ENCODE measurements at regions not wholly inside any gene's neighbourhood (a gene's known extent, or its start where the extent isn't known, plus 50 kb on each side); places are given as distances from the start of the nearest gene placed in this dataset.

DNA sequence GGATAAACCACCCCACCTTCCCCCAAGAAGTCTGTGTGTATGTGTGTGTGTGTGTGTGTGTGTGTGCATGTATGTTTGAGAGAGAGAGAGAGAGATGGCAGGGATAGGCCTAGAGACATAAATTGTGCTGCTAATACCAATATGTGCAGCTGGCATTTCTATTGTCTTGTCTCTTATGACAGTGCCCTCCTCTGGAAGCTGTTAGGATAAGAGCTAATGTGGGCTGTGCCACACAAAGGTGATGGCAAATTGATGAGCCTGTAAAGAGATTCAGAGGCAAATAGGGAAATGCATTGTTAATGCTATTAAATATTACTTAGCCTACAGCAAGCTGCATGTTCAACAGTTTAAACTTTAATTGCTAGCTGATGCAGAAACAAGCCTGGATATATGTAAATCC lies 332.0 kb downstream of the NKX6-1 start:
- H3K4me2 ChIP-seq (ENCODE audit: low read length) = no peak overlapping the region
- H3K36me3 ChIP-seq (replicated peaks; ENCODE audit: low read depth, low read length) = no peaks in the 10 kb centered on the region
- H4K20me1 ChIP-seq (ENCODE audit: insufficient read depth, low read length) = no peaks in the 10 kb centered on the region
- H3K9ac ChIP-seq (ENCODE audit: low read length) = no peak overlapping the region
- H3K9me3 ChIP-seq (ENCODE audit: insufficient read depth, low read length) = no peaks in the 10 kb centered on the region
- TF ChIP-seq EZH2phosphoT487 (IDR thresholded peaks at IDR 0.05; ENCODE audit: low read depth) = no peak
- TF ChIP-seq, protein P1, sequence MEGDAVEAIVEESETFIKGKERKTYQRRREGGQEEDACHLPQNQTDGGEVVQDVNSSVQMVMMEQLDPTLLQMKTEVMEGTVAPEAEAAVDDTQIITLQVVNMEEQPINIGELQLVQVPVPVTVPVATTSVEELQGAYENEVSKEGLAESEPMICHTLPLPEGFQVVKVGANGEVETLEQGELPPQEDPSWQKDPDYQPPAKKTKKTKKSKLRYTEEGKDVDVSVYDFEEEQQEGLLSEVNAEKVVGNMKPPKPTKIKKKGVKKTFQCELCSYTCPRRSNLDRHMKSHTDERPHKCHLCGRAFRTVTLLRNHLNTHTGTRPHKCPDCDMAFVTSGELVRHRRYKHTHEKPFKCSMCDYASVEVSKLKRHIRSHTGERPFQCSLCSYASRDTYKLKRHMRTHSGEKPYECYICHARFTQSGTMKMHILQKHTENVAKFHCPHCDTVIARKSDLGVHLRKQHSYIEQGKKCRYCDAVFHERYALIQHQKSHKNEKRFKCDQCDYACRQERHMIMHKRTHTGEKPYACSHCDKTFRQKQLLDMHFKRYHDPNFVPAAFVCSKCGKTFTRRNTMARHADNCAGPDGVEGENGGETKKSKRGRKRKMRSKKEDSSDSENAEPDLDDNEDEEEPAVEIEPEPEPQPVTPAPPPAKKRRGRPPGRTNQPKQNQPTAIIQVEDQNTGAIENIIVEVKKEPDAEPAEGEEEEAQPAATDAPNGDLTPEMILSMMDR (IDR thresholded peaks at IDR 0.05; ENCODE audit: low read depth, low read length) = no peak
- H3K27me3 ChIP-seq (ENCODE audit: low read depth, low read length) = peaks cover 5% of the 10 kb centered on the region
- H2AFZ ChIP-seq (ENCODE audit: low read depth, low read length) = no peak overlapping the region
- H3K4me3 ChIP-seq (ENCODE audit: low read length) = no peak overlapping the region
- H3K27ac ChIP-seq (ENCODE audit: low read length) = no peak overlapping the region
- H3K79me2 ChIP-seq (ENCODE audit: low read length) = no peaks in the 10 kb centered on the region
- no peaks in the 10 kb centered on the region for H3K4me1 ChIP-seq (ENCODE audit: low read length)

DNA sequence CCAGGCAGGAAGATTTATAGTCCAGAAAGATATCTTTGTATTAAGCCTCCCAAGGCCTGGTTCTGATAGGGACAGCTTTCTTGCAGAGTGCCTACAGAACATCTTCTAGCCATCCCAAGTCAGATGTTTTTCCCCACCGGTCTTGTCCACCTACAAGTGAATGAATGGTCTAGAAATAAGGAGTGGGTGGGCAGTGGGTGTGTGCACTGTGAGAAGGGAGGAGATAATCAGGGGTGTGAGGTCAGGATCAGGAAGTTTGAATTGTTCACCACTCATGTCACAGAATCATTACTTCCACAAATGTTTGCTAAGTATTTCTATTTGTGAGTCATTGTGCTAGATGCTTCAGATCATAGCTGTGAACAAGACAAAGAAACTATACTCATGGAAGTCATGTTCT lies 332.6 kb downstream of the NKX6-1 start:
- no peak overlapping the region for H3K9ac ChIP-seq (ENCODE audit: low read length)
- H3K4me3 ChIP-seq (ENCODE audit: low read length) = no peak overlapping the region
- no peak overlapping the region for H2AFZ ChIP-seq (ENCODE audit: low read depth, low read length)
- TF ChIP-seq EZH2phosphoT487 (IDR thresholded peaks at IDR 0.05; ENCODE audit: low read depth) = no peak
- TF ChIP-seq, protein P1 (IDR thresholded peaks at IDR 0.05; ENCODE audit: low read depth, low read length) = no peak
- H4K20me1 ChIP-seq (ENCODE audit: insufficient read depth, low read length) = no peaks in the 10 kb centered on the region
- H3K79me2 ChIP-seq (ENCODE audit: low read length) = no peaks in the 10 kb centered on the region
- H3K27me3 ChIP-seq (ENCODE audit: low read depth, low read length) = peaks cover 8% of the 10 kb centered on the region
- H3K27ac ChIP-seq (ENCODE audit: low read length) = no peak overlapping the region
- H3K36me3 ChIP-seq (replicated peaks; ENCODE audit: low read depth, low read length) = no peaks in the 10 kb centered on the region
- H3K9me3 ChIP-seq (ENCODE audit: insufficient read depth, low read length) = no peaks in the 10 kb centered on the region
- H3K4me1 ChIP-seq (ENCODE audit: low read length) = no peaks in the 10 kb centered on the region
- no peak overlapping the region for H3K4me2 ChIP-seq (ENCODE audit: low read length)

DNA sequence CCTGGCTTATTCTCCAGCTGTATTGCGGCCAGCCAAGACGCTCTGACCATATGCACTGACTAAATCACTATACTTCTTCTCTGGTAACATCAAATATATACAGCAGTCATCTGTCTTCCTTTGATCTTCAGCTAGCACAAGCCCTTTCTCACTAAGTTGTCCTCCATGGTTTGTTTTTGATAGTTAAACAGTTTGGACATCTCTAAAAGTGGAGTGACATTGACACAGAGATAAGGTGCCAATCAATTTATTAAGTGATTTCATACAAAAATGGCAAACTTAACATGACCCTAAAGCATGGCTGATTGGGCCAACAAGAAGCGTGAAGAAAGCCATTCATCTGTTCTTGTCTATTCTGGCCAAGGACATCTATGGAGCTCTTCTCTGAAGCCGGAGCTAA lies 334.9 kb downstream of the NKX6-1 start:
- Histone ChIP-seq H2AFZ (ENCODE audit: low read depth, low read length) (no peak overlapping the region), H3K9ac (ENCODE audit: low read length) (no peak overlapping the region), H3K9me3 (ENCODE audit: insufficient read depth, low read length) (no peaks in the 10 kb centered on the region), H3K27me3 (ENCODE audit: low read depth, low read length) (peaks cover 11% of the 10 kb centered on the region), H4K20me1 (ENCODE audit: insufficient read depth, low read length) (no peaks in the 10 kb centered on the region), H3K36me3 (replicated peaks; ENCODE audit: low read depth, low read length) (no peaks in the 10 kb centered on the region), H3K4me1 (ENCODE audit: low read length) (no peaks in the 10 kb centered on the region), H3K4me2 (ENCODE audit: low read length) (no peak overlapping the region), H3K79me2 (ENCODE audit: low read length) (no peaks in the 10 kb centered on the region), H3K27ac (ENCODE audit: low read length) (no peak overlapping the region), H3K4me3 (ENCODE audit: low read length) (no peak overlapping the region)
- TF ChIP-seq, protein P1 (IDR thresholded peaks at IDR 0.05; ENCODE audit: low read depth, low read length) = no peak
- TF ChIP-seq EZH2phosphoT487 (IDR thresholded peaks at IDR 0.05; ENCODE audit: low read depth) = no peak

DNA sequence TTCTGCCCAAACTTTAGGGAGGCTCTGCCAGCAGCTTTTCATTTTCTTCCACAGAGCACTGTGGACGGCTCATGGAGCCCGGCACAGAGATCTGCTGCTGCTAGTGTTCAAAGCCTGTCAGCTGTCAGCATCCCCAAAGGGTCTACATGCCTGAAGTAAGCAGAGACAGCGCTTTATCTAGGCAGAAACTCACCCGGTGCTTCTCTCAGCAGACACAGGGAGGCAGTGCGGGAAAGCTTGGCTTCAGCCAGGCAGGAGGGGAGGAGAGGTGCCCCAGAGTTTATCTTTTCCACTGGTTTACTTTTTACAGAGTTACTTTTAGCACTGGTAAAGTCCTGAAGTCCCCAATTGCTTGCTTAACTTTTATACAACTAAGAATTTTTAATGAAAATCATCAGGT lies 339.3 kb downstream of the NKX6-1 start:
- Histone ChIP-seq H3K27me3 (ENCODE audit: low read depth, low read length) (peaks cover 14% of the 10 kb centered on the region), H2AFZ (ENCODE audit: low read depth, low read length) (no peak overlapping the region), H3K9me3 (ENCODE audit: insufficient read depth, low read length) (no peaks in the 10 kb centered on the region), H3K27ac (ENCODE audit: low read length) (no peak overlapping the region), H3K9ac (ENCODE audit: low read length) (no peak overlapping the region), H3K79me2 (ENCODE audit: low read length) (no peaks in the 10 kb centered on the region), H3K36me3 (replicated peaks; ENCODE audit: low read depth, low read length) (no peaks in the 10 kb centered on the region), H3K4me2 (ENCODE audit: low read length) (no peak overlapping the region), H4K20me1 (ENCODE audit: insufficient read depth, low read length) (no peaks in the 10 kb centered on the region), H3K4me1 (ENCODE audit: low read length) (no peaks in the 10 kb centered on the region), H3K4me3 (ENCODE audit: low read length) (no peak overlapping the region)
- no peak for TF ChIP-seq EZH2phosphoT487 (IDR thresholded peaks at IDR 0.05; ENCODE audit: low read depth)
- TF ChIP-seq, protein P1 (IDR thresholded peaks at IDR 0.05; ENCODE audit: low read depth, low read length) = peak; percentile 63

Data from OCI-LY3 (cell line).